ENCODE measurements at regions not wholly inside any gene's neighbourhood (a gene's known extent, or its start where the extent isn't known, plus 50 kb on each side); places are given as distances from the start of the nearest gene placed in this dataset.
A peak's percentile ranks its signal among the peaks of the same experiment; 100 is the strongest.

- DNase-seq (ENCODE audit: low spot score) = no peak
These were observed 178.5 kb upstream of the TMEFF2 start for GRCh38 chr2:192373221-192373620.

- no peak for DNase-seq (ENCODE audit: low spot score)
These were observed 175.2 kb upstream of the TMEFF2 start for GRCh38 chr2:192369969-192370368.

GRCh38 chr2:192357217-192357616 is 162.5 kb upstream of the TMEFF2 start:
- DNase-seq (ENCODE audit: low spot score) = no peak

DNA sequence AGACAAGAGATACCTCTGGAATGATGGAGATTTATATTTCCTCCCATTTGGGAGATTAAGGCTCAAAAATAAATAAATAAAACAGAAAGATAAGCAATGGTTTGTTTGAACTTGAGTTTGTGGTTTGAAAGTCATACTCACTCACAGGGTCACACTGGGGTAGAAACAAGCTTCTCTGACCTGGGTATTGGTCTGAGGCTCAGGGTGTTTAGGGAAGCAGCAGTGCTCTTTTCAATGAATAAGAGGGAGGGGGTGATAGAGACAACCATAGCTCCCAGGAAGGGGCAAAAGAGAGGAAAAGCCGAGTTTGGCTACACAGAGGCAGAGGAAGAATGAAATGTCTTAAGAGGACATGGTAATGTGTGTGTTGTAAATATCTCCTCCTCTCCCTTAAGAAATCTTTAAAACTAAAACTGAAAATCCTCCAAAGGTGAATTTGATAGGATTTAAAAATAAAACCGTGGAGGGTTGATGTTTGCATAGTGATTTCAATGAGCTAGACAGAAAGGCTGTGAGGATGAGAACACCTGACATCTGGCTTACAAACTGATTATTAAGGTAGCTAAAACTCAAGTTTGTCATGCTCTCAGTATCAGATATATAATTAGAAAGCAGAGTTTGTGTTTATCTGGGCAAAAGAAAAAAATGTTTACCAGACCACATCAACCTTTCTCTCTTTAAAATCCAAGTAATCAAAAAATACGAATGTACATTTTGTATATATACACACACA is 159.9 kb upstream of the TMEFF2 start:
- no peak for DNase-seq (ENCODE audit: low spot score)

- no peak for DNase-seq (ENCODE audit: low spot score)
These were observed 152.8 kb upstream of the TMEFF2 start for GRCh38 chr2:192347542-192347941.

DNA sequence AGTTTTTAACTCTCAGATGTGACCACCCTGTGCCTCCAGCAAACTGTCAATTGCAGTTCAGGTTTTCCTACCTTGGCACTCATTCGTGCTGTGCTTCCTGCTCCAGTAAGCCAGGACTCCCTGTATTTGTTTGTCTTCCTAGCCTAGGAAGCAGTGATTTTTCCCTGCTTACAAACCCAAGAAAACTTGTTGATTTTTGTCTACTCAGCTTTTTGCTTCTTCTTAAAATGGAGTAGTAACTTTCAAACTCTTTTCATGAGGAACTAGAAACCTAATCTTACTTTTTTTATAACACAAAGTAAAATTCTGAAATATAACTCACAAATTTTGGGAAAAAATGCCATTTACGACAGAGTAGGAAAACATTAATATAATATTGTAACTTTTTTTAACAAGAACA is 150.6 kb upstream of the TMEFF2 start:
- DNase-seq (ENCODE audit: low spot score) = no peak

DNA sequence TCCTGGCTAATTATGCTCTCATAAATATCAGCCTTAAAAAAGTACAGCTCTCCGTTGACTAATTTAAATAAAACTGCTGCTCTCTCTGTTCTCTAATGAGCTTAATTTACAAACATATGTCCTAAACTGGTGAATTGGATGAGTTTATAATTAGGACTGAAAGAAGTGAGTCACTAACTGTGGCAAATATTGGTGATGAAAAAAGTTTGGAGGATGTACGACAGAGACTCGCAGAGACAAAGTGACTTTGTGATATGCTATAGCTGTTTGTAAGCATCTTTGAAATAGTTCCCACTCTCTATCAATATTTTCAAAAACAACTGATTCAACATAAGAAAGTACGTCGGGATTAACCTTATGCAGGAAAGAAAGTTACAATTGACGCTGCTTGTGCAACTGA is 138.9 kb upstream of the TMEFF2 start:
- DNase-seq (ENCODE audit: low spot score) = no peak

DNA sequence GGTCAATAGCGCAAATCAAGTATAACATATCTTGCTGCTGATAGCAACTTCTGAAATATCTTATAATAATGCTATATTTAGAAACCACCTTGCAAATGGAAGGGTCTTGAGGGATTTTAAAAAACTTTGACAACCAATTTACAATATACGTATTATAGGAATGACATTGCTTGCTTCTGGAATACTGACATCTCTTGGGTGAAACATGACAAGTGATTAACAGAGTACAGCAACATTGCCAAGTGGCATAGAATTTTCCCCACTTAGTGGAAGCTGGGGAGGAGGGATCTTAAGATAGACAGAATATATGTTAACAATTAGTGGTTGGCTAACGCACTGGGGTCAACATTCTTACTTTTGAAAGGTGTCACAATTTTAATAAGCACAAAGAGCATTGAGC is 133.6 kb upstream of the TMEFF2 start:
- DNase-seq (ENCODE audit: low spot score) = no peak

DNA sequence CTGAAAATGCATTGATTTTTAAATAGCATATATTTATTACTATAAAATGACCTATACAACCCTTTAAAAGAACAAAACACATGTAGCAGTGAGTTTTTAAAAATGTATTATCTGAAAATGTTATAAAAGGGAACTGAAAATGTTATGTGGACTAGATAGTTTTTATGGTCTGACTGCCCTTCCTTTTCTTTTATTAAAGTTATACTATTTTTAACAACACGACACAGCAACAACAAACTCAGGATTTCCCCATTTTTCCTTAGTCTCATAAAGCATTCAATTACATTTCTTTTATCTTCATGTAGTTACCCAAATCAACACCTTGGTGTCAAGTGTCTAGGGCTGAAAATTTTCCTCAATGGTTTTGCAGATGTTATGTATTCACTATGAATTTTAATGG is 132.8 kb upstream of the TMEFF2 start:
- no peak for DNase-seq (ENCODE audit: low spot score)

- DNase-seq (ENCODE audit: low spot score) = no peak
These were observed 120.8 kb upstream of the TMEFF2 start for GRCh38 chr2:192315543-192315942.

DNA sequence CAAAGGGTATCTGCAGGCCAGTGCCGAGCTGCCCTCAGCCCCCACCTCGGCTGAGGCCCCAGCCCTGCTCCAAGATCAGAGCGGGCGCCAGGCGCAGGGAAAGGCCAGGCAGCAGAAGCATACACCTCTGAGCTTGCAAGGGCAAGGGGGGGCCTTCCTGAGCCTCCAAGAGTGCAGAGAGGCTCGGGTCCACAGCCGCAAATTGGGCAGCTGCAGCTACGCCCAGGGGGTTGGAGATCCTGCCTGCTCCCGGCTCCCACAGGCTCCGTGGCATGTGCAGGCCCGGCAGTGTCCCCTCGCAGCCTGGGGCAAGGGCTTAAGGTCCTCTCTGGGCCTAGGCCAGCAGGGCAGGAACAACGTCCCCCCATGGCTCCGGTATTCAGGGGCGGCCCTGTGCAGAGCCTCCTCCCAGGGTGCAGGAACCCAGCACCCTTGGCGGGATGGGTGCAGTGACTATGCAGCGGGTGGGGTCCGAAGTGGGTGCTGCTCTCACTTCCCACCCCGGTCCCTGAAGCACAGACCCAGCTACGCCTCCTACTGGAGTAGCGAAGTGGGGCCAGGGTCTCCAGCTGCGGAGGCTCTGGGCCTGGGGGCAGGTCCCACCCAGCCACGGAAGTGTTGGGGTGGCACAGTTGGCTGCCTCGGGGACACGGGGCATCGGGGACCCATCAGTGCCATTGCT is 120.2 kb upstream of the TMEFF2 start:
- no peak for DNase-seq (ENCODE audit: low spot score)

DNA sequence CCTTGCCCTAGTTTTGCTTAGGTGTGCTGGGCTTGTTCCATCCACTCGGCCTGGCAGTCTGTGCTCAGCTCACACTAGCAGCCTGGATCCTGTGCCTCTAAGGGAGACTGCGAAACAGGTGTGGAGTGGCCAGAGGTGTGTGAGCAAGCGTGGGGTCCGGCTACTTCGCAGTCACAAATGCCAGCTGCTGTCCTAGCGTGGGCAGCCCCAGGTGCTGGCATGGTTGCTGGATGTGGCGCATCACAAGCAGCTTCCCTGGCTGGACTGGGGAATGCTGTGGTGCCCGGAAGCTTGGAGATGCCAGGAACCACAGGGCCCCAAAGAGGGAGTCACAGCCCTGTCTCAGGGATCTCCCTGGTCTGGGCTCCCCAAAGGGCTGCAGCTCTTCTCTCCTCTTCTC is 119.0 kb upstream of the TMEFF2 start:
- DNase-seq (ENCODE audit: low spot score) = no peak

GRCh38 chr2:192311701-192312460 is 117.1 kb upstream of the TMEFF2 start:
- DNase-seq (ENCODE audit: low spot score) = no peak

DNA sequence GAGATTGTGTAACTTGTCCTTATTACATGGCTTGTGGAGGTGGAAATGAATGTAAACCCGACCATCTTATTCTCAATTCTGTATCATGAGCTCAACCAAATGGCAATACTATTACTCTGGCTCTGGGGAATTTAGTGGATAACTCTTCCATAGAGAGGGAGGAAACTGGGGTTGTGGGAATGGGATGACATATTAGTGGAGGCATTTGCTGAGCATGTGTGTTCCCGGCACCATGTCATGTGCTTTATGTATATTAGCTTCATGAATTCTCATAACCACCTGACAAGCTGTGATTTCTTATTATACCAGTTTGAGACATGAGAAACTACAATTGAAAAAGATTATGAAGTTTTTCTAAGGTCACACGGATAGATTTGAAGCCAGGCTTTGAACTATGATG is 112.8 kb upstream of the TMEFF2 start:
- no peak for DNase-seq (ENCODE audit: low spot score)

DNA sequence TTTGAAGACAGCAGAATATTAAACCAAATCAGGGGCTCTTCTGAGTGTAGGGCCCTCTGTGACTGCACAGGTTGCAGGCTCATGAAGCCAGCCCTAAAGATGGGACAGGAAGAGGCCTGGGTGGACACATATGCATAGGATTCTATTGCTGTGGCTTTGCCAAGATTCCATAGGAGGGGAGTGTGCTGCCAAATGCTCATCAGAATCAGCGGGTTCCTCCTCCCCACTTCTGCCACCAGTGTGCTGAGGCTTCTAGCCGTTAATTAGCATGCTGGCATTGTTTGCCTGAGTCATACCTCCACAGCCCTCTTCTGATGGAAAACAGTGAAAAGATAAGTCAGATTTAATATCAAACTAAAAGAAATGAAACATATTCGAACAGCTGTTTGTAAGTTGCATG is 103.9 kb upstream of the TMEFF2 start:
- DNase-seq (ENCODE audit: low spot score) = no peak

- no peak for DNase-seq (ENCODE audit: low spot score)
These were observed 97.7 kb upstream of the TMEFF2 start for GRCh38 chr2:192292478-192292877.

GRCh38 chr2:192288295-192288694 is 93.6 kb upstream of the TMEFF2 start:
- DNase-seq (ENCODE audit: low spot score) = peak; percentile 8

DNA sequence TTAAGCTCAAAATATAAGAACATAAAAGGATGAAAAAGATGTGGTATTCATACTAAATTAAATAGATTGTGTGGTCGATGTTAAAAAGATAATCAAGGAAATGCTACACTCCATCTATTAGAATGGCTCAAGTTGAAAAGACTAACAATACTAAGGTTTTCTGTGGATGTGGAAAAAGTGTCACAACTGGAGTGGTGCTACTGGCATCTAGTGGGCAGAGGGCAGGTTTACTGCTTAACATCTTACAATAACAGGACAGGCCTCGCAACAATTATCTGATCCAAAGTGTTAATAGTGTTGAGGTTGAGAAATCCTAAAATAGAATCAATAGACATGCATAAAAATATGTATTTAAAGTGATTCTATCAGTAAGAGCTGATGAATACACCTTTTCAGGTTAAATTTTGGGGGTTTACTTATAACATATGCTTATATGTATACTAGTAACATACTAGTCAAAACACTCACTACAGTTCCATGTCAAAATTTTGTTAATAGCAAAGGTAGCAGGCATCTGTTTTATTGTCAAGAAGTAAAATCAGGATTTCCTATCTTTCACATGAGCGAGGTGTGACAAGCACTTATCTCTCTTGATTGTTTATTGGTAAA is 91.5 kb upstream of the TMEFF2 start:
- peak; percentile 5 for DNase-seq (ENCODE audit: low spot score)

DNA sequence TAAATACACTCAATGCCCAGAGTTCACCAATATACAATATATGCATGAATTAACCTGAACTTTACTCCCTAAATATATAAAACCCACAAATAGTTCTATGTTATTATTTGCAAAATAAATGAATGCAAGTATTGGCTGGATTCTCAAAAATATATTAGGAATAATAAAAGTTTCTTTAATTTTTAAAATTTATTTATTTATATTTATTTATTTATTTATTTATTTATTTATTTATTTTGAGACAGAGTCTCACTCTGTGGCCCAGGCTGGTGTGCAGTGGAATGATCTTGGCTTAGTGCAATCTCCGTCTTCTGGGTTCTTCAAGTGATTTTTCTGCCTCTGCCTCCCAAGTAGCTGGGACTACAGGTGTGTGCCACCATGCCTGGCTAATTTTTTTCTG is 88.7 kb upstream of the TMEFF2 start:
- no peak for DNase-seq (ENCODE audit: low spot score)

DNA sequence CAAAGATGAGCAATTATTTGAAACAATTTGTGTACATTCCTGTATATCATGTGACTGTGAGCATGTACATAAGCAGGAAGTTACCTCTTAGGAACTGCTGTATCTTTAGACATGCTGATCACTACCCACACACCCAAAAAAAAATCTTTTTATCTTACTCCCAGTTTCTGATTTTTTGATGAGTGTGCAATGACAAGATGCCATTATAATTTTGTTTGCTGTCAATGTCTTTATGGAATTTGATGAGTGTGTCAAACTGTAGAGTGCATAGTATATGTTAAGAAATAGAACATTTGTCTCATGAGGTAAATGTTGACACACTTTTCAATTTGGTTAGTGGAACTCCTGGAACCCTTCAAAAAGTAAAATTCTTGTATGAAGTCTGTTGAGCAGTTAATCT is 84.0 kb upstream of the TMEFF2 start:
- DNase-seq (ENCODE audit: low spot score) = no peak

- DNase-seq (ENCODE audit: low spot score) = no peak
These were observed 82.9 kb upstream of the TMEFF2 start for GRCh38 chr2:192277494-192278109.

- no peak for DNase-seq (ENCODE audit: low spot score)
These were observed 80.9 kb upstream of the TMEFF2 start for GRCh38 chr2:192275632-192276031.
